Fibroblast of skin of scalp (primary cell): ENCODE measurements at regions not wholly inside any gene's neighbourhood (a gene's known extent, or its start where the extent isn't known, plus 50 kb on each side); places are given as distances from the start of the nearest gene placed in this dataset.
A peak's percentile ranks its signal among the peaks of the same experiment; 100 is the strongest.

Experiments
- DNase-seq: peaks from one replicate; pipeline ENCODE4 v3.0.0-alpha.2; 2013

- peak; percentile 42 for DNase-seq
These were observed 66.6 kb upstream of the CCN6 start for GRCh38 chr6:111987295-111987694.

GRCh38 chr6:111988926-111989325 is 65.0 kb upstream of the CCN6 start:
- DNase-seq, result no peak

GRCh38 chr6:111989743-111990142 is 64.2 kb upstream of the CCN6 start:
- no peak for DNase-seq

GRCh38 chr6:111990214-111990613 is 63.7 kb upstream of the CCN6 start:
- no peak for DNase-seq

DNA sequence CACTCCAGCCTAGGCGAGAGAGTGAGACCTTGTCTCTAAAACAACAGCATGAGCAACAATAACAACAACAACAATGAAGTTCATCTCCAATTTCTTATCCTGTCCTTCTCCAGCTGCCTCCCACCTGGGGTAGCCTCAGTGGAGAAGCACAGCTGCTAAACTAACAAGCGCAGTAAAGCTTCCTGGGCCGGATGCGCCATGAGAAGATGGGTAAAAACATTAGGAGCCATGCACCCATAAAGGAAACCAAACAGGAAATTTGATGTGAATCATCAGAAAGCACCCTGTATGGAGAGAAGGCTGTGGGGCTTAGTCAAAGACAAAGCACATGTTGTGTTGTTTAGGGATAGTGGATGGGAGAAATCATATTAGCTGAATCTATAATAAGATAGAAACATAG is 61.1 kb upstream of the CCN6 start:
- DNase-seq, result peak; percentile 29

- DNase-seq, result no peak
These were observed 60.6 kb upstream of the CCN6 start for GRCh38 chr6:111993342-111993741.

DNA sequence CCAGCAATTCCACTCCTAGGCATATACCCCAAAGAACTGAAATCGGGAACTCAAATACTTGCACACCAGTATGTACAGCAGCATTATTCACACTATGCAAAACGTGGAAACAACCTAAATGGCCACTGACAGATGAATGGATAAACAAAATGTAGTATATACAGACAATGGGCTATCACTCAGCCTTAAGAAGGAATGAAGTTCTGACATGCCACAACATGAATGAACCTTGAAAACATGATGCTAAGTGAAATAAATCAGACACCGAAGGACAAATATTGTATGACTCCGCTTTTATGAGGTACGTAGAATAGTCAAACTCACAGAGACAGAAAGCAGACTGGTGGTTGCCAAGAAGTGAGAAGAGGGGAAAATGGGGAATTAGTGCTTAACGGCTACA is 59.1 kb upstream of the CCN6 start:
- no peak for DNase-seq

DNA sequence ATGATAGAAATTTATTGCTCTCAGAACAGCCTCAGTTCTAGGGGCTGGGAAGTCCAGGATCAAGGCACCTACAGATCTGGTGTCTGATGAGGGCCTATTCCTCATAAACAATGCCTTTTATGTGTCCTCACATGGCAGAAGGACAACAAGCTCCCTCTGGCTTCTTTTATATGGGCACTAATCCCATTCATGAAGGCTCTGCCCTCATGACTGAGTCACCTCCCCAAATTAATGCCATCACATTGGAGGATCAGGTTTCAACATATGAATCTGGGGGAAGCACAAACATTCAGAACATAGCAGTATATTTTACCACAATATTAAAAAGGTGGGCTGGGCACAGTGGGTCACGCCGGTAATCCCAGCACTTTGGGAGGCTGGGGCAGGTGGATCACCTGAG is 58.5 kb upstream of the CCN6 start:
- DNase-seq, result peak; percentile 64

- DNase-seq, result no peak
These were observed 57.6 kb upstream of the CCN6 start for GRCh38 chr6:111996144-111996865.

- DNase-seq, result peak; percentile 79
These were observed 56.6 kb upstream of the CCN6 start for GRCh38 chr6:111997078-111997852.

- no peak for DNase-seq
These were observed 56.1 kb upstream of the CCN6 start for GRCh38 chr6:111997853-111998208.

GRCh38 chr6:112002307-112002706 is 51.6 kb upstream of the CCN6 start:
- no peak for DNase-seq
